ENCODE measurements at regions not wholly inside any gene's neighbourhood (a gene's known extent, or its start where the extent isn't known, plus 50 kb on each side); places are given as distances from the start of the nearest gene placed in this dataset.

DNA sequence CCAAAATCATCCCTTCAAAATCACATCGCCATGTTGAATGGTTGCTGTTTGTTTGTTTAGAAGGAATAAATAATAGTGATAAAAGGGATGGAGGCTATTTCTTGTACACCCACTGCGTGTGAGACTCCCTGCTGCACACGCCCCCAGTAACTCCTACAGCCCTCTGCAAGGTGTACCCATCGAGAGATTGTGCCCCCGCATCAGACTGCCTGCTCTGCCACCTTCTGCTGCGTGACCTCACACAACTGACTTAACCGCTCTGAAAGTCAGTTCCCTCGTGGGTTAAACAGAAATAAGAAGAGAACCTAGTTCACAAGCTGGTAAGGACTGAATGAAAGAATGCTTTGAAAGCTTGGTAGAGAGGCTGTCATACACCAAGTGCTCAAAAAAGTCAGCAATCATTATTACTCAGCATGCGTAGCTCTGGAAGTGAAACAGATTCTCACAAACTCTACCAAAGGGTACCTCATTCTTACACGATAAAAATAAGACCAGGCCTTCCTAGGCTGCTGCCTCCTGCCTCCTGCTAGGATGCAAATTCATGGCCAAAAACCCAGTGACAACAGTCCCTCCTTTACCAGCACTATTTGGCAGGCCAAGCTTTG is 147.1 kb downstream of the CPEB2 start:
- Histone ChIP-seq H3K4me3 (ENCODE audit: low read depth, low read length) (no peak overlapping the region), H3K36me3 (ENCODE audit: control insufficient read depth, insufficient read depth, low read length) (no peaks in the 10 kb centered on the region), H3K9me3 (ENCODE audit: control insufficient read depth, insufficient read depth, low read length) (no peaks in the 10 kb centered on the region), H3K9ac (ENCODE audit: low read depth, low read length) (no peak overlapping the region), H3K27me3 (ENCODE audit: control insufficient read depth, insufficient read depth, low read length) (no peaks in the 10 kb centered on the region), H3K4me1 (ENCODE audit: control insufficient read depth, insufficient read depth, low read length) (peaks cover 16% of the 10 kb centered on the region)

DNA sequence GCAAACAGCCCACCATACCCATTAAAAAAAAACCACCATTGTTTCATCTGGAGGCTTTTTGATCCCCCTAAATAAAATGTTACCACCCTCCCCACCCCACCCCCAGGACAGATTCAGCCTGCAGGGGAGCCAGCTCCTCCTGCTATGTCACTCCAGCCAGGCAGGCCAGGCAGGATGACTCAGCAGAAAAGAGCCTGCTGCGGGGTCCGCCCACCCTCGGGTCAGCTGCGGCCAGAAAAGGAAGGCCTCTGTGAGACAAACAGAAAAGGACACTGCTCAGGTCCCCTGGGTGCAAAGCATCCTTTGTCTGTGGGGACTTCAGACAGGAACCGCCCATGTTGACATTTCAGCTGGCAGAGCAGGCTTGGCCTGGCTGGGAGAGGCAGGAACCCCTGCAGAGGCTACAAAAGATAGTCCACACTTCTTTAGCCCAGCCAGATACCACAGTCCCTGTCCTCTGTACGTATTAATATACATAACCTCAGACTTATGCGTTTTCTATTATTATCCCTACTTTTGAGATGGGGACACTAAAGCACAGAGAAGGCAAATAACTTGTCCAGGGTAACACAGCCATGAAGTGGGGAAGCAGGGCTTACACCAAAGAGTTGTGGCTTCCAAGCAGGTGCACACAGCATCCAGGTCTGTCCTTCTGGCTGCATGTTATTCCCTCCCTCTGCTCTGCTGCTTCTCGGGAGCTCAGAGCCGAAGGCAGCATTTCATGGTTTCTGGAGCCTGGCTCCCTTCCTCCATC is 147.7 kb downstream of the CPEB2 start:
- Histone ChIP-seq H3K4me1 (ENCODE audit: control insufficient read depth, insufficient read depth, low read length) (peaks cover 16% of the 10 kb centered on the region), H3K9ac (ENCODE audit: low read depth, low read length) (no peak overlapping the region), H3K9me3 (ENCODE audit: control insufficient read depth, insufficient read depth, low read length) (no peaks in the 10 kb centered on the region), H3K36me3 (ENCODE audit: control insufficient read depth, insufficient read depth, low read length) (no peaks in the 10 kb centered on the region), H3K27me3 (ENCODE audit: control insufficient read depth, insufficient read depth, low read length) (no peaks in the 10 kb centered on the region), H3K4me3 (ENCODE audit: low read depth, low read length) (no peak overlapping the region)

GRCh38 chr4:15150631-15151030 is 148.3 kb downstream of the CPEB2 start:
- Histone ChIP-seq H3K27me3 (ENCODE audit: control insufficient read depth, insufficient read depth, low read length) (no peaks in the 10 kb centered on the region), H3K9me3 (ENCODE audit: control insufficient read depth, insufficient read depth, low read length) (no peaks in the 10 kb centered on the region), H3K4me3 (ENCODE audit: low read depth, low read length) (no peak overlapping the region), H3K4me1 (ENCODE audit: control insufficient read depth, insufficient read depth, low read length) (peaks cover 16% of the 10 kb centered on the region), H3K36me3 (ENCODE audit: control insufficient read depth, insufficient read depth, low read length) (no peaks in the 10 kb centered on the region), H3K9ac (ENCODE audit: low read depth, low read length) (no peak overlapping the region)

DNA sequence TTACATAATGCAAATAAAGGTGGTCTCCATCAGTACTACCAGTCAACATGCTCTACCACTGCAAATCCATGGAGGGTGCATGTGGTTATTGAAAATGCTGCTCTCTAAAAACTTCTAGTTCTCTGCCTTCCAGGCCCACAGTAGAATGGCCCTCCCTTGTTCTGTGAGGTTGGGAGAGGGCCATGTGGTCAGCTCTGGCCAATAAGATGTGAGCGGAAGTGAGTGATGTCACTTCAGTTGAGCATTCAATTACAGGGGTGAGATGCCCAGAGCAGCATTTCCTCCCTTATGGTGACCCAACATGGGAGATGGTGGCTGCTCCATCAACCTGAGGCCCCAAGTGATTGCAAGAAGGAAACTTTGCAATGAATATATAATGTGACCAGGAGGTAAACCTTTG is 148.8 kb downstream of the CPEB2 start:
- H3K27me3 ChIP-seq (ENCODE audit: control insufficient read depth, insufficient read depth, low read length), result no peaks in the 10 kb centered on the region
- no peak overlapping the region for H3K9ac ChIP-seq (ENCODE audit: low read depth, low read length)
- peaks cover 16% of the 10 kb centered on the region for H3K4me1 ChIP-seq (ENCODE audit: control insufficient read depth, insufficient read depth, low read length)
- H3K9me3 ChIP-seq (ENCODE audit: control insufficient read depth, insufficient read depth, low read length), result no peaks in the 10 kb centered on the region
- no peaks in the 10 kb centered on the region for H3K36me3 ChIP-seq (ENCODE audit: control insufficient read depth, insufficient read depth, low read length)
- H3K4me3 ChIP-seq (ENCODE audit: low read depth, low read length), result no peak overlapping the region

GRCh38 chr4:15153662-15154061 is 151.4 kb downstream of the CPEB2 start:
- no peak overlapping the region for H3K4me3 ChIP-seq (ENCODE audit: low read depth, low read length)
- no peaks in the 10 kb centered on the region for H3K36me3 ChIP-seq (ENCODE audit: control insufficient read depth, insufficient read depth, low read length)
- no peaks in the 10 kb centered on the region for H3K9me3 ChIP-seq (ENCODE audit: control insufficient read depth, insufficient read depth, low read length)
- peaks cover 17% of the 10 kb centered on the region for H3K4me1 ChIP-seq (ENCODE audit: control insufficient read depth, insufficient read depth, low read length)
- H3K27me3 ChIP-seq (ENCODE audit: control insufficient read depth, insufficient read depth, low read length), result no peaks in the 10 kb centered on the region
- no peak overlapping the region for H3K9ac ChIP-seq (ENCODE audit: low read depth, low read length)

GRCh38 chr4:15158406-15159091 is 156.3 kb downstream of the CPEB2 start:
- H3K4me3 ChIP-seq (ENCODE audit: low read depth, low read length), result peak overlapping the region; percentile 19
- peaks cover 29% of the 10 kb centered on the region for H3K4me1 ChIP-seq (ENCODE audit: control insufficient read depth, insufficient read depth, low read length)
- H3K27me3 ChIP-seq (ENCODE audit: control insufficient read depth, insufficient read depth, low read length), result peaks cover 19% of the 10 kb centered on the region
- H3K36me3 ChIP-seq (ENCODE audit: control insufficient read depth, insufficient read depth, low read length), result no peaks in the 10 kb centered on the region
- H3K9ac ChIP-seq (ENCODE audit: low read depth, low read length), result no peak overlapping the region
- H3K9me3 ChIP-seq (ENCODE audit: control insufficient read depth, insufficient read depth, low read length), result no peaks in the 10 kb centered on the region

DNA sequence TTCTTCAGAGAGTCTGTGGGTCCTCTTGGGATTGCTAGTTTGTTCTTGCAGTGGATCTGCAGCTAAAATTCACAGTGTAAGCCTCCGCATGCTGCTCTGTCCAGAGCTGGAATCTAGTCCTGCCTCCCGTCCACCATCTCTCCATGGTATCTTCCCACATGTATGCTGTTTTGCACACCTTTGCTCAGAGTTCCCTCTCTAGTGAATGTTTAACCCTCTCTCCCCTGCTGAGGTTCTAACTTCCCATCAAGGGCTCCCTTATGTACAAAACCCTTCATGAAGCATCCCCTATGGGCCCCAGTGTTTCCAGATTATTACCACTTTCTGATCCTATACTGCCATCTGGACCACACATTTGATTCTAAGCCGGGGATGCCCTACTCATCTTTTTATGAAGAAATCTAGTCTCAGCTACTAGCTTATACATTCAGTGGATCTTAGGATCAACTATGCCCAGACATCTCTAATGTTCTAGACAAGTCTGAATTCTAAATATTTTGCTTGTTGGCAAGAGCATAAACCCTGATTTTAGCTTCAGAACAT is 157.3 kb downstream of the CPEB2 start:
- Histone ChIP-seq H3K4me1 (ENCODE audit: control insufficient read depth, insufficient read depth, low read length) (peaks cover 29% of the 10 kb centered on the region), H3K9me3 (ENCODE audit: control insufficient read depth, insufficient read depth, low read length) (no peaks in the 10 kb centered on the region), H3K27me3 (ENCODE audit: control insufficient read depth, insufficient read depth, low read length) (peaks cover 19% of the 10 kb centered on the region), H3K4me3 (ENCODE audit: low read depth, low read length) (no peak overlapping the region), H3K9ac (ENCODE audit: low read depth, low read length) (no peak overlapping the region), H3K36me3 (ENCODE audit: control insufficient read depth, insufficient read depth, low read length) (no peaks in the 10 kb centered on the region)

GRCh38 chr4:15161439-15161838 is 159.2 kb downstream of the CPEB2 start:
- Histone ChIP-seq H3K4me1 (ENCODE audit: control insufficient read depth, insufficient read depth, low read length) (peaks cover 29% of the 10 kb centered on the region), H3K36me3 (ENCODE audit: control insufficient read depth, insufficient read depth, low read length) (no peaks in the 10 kb centered on the region), H3K27me3 (ENCODE audit: control insufficient read depth, insufficient read depth, low read length) (peaks cover 19% of the 10 kb centered on the region), H3K9ac (ENCODE audit: low read depth, low read length) (no peak overlapping the region), H3K9me3 (ENCODE audit: control insufficient read depth, insufficient read depth, low read length) (no peaks in the 10 kb centered on the region), H3K4me3 (ENCODE audit: low read depth, low read length) (no peak overlapping the region)

GRCh38 chr4:15162046-15162445 is 159.8 kb downstream of the CPEB2 start:
- H3K36me3 ChIP-seq (ENCODE audit: control insufficient read depth, insufficient read depth, low read length), result no peaks in the 10 kb centered on the region
- peaks cover 19% of the 10 kb centered on the region for H3K27me3 ChIP-seq (ENCODE audit: control insufficient read depth, insufficient read depth, low read length)
- no peak overlapping the region for H3K9ac ChIP-seq (ENCODE audit: low read depth, low read length)
- H3K4me1 ChIP-seq (ENCODE audit: control insufficient read depth, insufficient read depth, low read length), result peaks cover 29% of the 10 kb centered on the region
- H3K9me3 ChIP-seq (ENCODE audit: control insufficient read depth, insufficient read depth, low read length), result no peaks in the 10 kb centered on the region
- no peak overlapping the region for H3K4me3 ChIP-seq (ENCODE audit: low read depth, low read length)

- Histone ChIP-seq H3K27me3 (ENCODE audit: control insufficient read depth, insufficient read depth, low read length) (peaks cover 19% of the 10 kb centered on the region), H3K9ac (ENCODE audit: low read depth, low read length) (no peak overlapping the region), H3K36me3 (ENCODE audit: control insufficient read depth, insufficient read depth, low read length) (no peaks in the 10 kb centered on the region), H3K4me3 (ENCODE audit: low read depth, low read length) (no peak overlapping the region), H3K4me1 (ENCODE audit: control insufficient read depth, insufficient read depth, low read length) (peaks cover 29% of the 10 kb centered on the region), H3K9me3 (ENCODE audit: control insufficient read depth, insufficient read depth, low read length) (no peaks in the 10 kb centered on the region)
These were observed 160.4 kb downstream of the CPEB2 start for GRCh38 chr4:15162465-15163283.

DNA sequence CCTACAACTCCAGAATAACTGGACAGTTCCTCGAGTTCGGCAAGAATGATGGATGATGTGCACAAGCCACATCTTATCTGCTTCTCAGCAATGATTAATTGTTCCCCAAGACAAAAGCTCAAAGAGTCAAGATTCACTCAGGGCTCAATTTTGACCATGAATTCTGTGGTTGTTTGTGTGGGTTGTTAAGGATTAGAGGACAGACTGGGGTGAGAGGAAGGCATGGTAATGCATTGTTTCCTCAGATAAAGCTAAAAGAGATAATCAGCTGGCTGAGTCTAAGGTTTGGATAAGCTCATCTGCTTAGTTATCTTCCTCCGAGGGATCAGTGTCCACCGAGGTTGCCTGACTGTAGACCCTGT is 161.0 kb downstream of the CPEB2 start:
- Histone ChIP-seq H3K4me3 (ENCODE audit: low read depth, low read length) (no peak overlapping the region), H3K9ac (ENCODE audit: low read depth, low read length) (no peak overlapping the region), H3K36me3 (ENCODE audit: control insufficient read depth, insufficient read depth, low read length) (no peaks in the 10 kb centered on the region), H3K27me3 (ENCODE audit: control insufficient read depth, insufficient read depth, low read length) (peaks cover 19% of the 10 kb centered on the region), H3K4me1 (ENCODE audit: control insufficient read depth, insufficient read depth, low read length) (peaks cover 24% of the 10 kb centered on the region), H3K9me3 (ENCODE audit: control insufficient read depth, insufficient read depth, low read length) (no peaks in the 10 kb centered on the region)

Data from iPS-15b (cell line).